NB4 (cell line): ENCODE measurements at regions not wholly inside any gene's neighbourhood (a gene's known extent, or its start where the extent isn't known, plus 50 kb on each side); places are given as distances from the start of the nearest gene placed in this dataset.

Experiments used
- DNase-seq: peaks from one replicate; pipeline ENCODE4 v3.0.0; 2010; ENCODE audit warnings: low read depth
- H3K4me3 ChIP-seq: one replicate; pipeline ENCODE4 v1.5.1; 2011; ENCODE audit warnings: mild to moderate bottlenecking, low read depth, low read length, moderate library complexity
- CTCF ChIP-seq: IDR thresholded peaks from one replicate; pipeline ENCODE4 v1.5.1; 2012; ENCODE audit warnings: low read depth, low read length
- MYC ChIP-seq: IDR thresholded peaks from 2 replicates; pipeline ENCODE4 v1.6.1; 2011; ENCODE audit warnings: low read depth, low read length
- POLR2A ChIP-seq: IDR thresholded peaks from 2 replicates; pipeline ENCODE4 v1.6.1; 2011; ENCODE audit warnings: mild to moderate bottlenecking; ENCODE audit not compliant: insufficient read length; ENCODE audit errors: extremely low read depth
- TF ChIP-seq, protein P1 (sequence below): IDR thresholded peaks from 2 replicates; pipeline ENCODE4 v1.6.1; 2011; ENCODE audit warnings: low read depth, low read length

GRCh38 chr2:219997341-219997851, 370.0 kb downstream of the SLC4A3 start:
- DNase-seq, result peak; percentile 63
- no peak overlapping the region for H3K4me3 ChIP-seq
- TF ChIP-seq, protein P1, sequence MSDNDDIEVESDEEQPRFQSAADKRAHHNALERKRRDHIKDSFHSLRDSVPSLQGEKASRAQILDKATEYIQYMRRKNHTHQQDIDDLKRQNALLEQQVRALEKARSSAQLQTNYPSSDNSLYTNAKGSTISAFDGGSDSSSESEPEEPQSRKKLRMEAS, result no peak
- peak; percentile 70 for TF ChIP-seq CTCF

DNA sequence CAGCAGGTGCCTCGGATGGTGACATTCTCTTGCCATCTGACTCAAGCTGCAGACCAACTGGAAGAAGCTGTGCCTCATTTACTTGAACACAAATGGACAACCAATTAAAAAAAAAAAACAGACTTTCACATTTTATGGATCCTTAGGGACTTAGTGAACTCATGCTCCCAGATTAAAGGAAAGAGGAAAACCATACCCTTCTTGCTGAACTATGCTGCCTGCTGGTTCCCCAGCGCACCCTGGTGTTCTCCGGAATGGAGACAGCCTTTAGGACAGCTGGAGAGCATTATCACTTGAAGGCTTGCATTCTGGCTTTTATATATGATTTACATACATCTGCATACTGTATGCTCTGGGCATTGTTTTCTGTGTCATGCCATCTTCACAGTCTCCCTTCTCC, 370.7 kb downstream of the SLC4A3 start:
- TF ChIP-seq POLR2A, result no peak
- TF ChIP-seq MYC, result no peak
- TF ChIP-seq, protein P1, result no peak
- no peak for TF ChIP-seq CTCF
- H3K4me3 ChIP-seq, result no peak overlapping the region
- no peak for DNase-seq

DNA sequence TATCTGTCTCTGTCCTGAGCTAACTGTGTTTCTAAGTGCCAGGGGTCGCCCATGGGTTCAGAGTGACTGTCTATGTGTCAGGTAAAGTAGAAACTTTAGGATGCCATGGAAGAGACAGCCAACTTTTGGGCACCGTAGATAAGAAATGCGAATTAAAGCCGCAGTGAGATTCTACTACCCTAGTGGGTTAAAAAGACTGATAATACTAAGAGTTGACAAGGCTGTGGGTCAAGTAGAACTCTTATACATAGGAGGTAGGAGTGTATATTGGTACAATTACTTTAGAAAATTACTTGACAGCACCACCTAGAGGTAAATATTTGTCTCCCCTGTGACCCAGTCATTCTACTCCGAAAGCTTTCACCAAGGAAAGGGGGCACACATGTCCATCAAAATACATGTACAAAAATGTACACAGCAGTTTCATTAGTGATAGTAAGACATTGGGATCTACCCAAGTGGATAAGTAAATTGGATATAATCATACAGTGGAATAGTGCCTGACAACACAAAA, 371.3 kb downstream of the SLC4A3 start:
- peak; percentile 13 for DNase-seq
- peak; percentile 13 for TF ChIP-seq CTCF
- no peak for TF ChIP-seq MYC
- no peak overlapping the region for H3K4me3 ChIP-seq

DNA sequence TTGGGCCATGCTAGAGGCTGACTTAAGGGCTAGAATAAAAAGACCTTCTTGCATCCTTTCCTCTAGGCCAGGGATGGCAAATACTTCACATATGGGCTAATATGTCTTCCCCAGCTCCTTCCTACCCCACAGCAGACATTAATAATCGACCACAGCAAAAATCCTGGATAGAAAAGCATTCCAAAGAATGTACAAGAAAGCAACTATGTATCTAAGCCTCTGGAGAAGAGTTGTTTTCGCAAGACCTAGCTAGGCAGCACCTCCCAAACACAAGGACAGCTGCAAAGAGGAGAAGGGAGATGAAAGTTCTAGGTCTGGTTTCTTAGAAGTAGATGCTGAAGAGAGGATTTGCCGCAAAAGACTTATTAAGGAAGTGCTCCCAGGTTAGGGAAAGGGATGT, 372.6 kb downstream of the SLC4A3 start:
- DNase-seq, result no peak
- no peak overlapping the region for H3K4me3 ChIP-seq
- no peak for TF ChIP-seq CTCF
- TF ChIP-seq POLR2A, result no peak

- TF ChIP-seq, protein P1, result no peak
- TF ChIP-seq MYC (no peak), CTCF (no peak), POLR2A (no peak)
- no peak overlapping the region for H3K4me3 ChIP-seq
- no peak for DNase-seq
Observed at GRCh38 chr2:220000586-220000985, 373.2 kb downstream of the SLC4A3 start.

DNA sequence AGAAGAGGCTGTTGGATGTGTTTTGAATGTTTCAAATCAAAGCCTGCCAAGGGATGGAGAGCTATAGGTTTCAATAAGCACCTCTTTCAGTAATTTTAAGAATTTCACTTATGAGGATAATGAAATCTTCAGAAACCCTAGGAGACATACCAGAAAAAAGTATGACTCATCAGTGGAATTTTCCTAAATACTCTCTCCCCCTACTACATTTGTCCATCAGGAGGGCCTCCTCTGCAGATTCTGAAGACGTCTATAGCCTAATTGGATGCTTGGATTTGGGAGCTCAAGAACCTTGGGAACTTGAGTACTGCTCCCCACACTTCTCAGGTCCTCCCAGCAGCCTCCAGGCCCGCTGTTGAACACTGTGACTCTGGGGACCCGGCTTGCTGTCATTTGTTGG, 374.3 kb downstream of the SLC4A3 start:
- DNase-seq, result no peak
- no peak overlapping the region for H3K4me3 ChIP-seq
- TF ChIP-seq POLR2A (no peak), MYC (no peak), CTCF (no peak)
- TF ChIP-seq, protein P1, result no peak
